HepG2 (cell line): ENCODE measurements at regions not wholly inside any gene's neighbourhood (a gene's known extent, or its start where the extent isn't known, plus 50 kb on each side); places are given as distances from the start of the nearest gene placed in this dataset.

Experiments used
- AKAP8 ChIP-seq: sonication (generic); formaldehyde crosslinking; IDR thresholded peaks from 2 replicates; pipeline ENCODE4 v1.5.1; 2020; ENCODE audit warnings: mild to moderate bottlenecking, missing genetic modification reagents
- BRF2 ChIP-seq: sonication (generic); formaldehyde crosslinking; IDR thresholded peaks from 2 replicates; pipeline ENCODE4 v1.8.1; 2022; ENCODE audit warnings: mild to moderate bottlenecking, missing genetic modification reagents
- CHCHD3 ChIP-seq: sonication (generic); formaldehyde crosslinking; IDR thresholded peaks from 2 replicates; pipeline ENCODE4 v1.8.0; 2022; ENCODE audit warnings: mild to moderate bottlenecking, missing genetic modification reagents, moderate library complexity
- CREM ChIP-seq, 2 experiments: sonication (generic) in 1 of 2; formaldehyde crosslinking in 1 of 2; IDR thresholded peaks; 2 replicates each; pipeline versions ENCODE4 v1.4.0 to v1.6.1; 2016 to 2020; ENCODE audit warnings: antibody characterized with exemption in 1 of 2, mild to moderate bottlenecking in 1 of 2, missing genetic modification reagents in 1 of 2
- FOXK1 ChIP-seq: sonication (generic); formaldehyde crosslinking; IDR thresholded peaks from 2 replicates; pipeline ENCODE4 v1.4.0; 2020; ENCODE audit warnings: low read depth, missing genetic modification reagents, borderline replicate concordance
- GTF2F1 ChIP-seq: fragments of 150-350 bp; IDR thresholded peaks from 2 replicates; pipeline ENCODE4 v1.6.1; 2014; ENCODE audit warnings: low read length
- IRF2 ChIP-seq: IDR thresholded peaks from 2 replicates; pipeline ENCODE4 v1.6.1; 2018; ENCODE audit warnings: missing genetic modification reagents, missing compliant biosample characterization
- MAFF ChIP-seq: IDR thresholded peaks from 2 replicates; pipeline ENCODE4 v1.6.1; 2011; ENCODE audit warnings: low read depth, low read length, improper control_type of control experiment
- MAX ChIP-seq: IDR thresholded peaks from 2 replicates; pipeline ENCODE4 v1.6.1; 2012; ENCODE audit warnings: inconsistent platforms
- MBNL3 ChIP-seq: fragments of 250-450 bp; sonication (Bioruptor Pico); conservative IDR thresholded peaks from 2 replicates; pipeline ENCODE4 v1.8.0; 2022; ENCODE audit warnings: mild to moderate bottlenecking, inconsistent platforms
- MED13 ChIP-seq: sonication (generic); formaldehyde crosslinking; IDR thresholded peaks from 2 replicates; pipeline ENCODE4 v1.5.0; 2020; ENCODE audit warnings: missing genetic modification reagents
- NFATC3 ChIP-seq: sonication (generic); formaldehyde crosslinking; IDR thresholded peaks from 2 replicates; pipeline ENCODE4 v1.5.1; 2020; ENCODE audit warnings: mild to moderate bottlenecking, missing genetic modification reagents
- SMAD3 ChIP-seq: sonication (generic); formaldehyde crosslinking; IDR thresholded peaks from 2 replicates; pipeline ENCODE4 v1.4.0; 2020; ENCODE audit warnings: missing genetic modification reagents
- TFDP2 ChIP-seq: sonication (generic); formaldehyde crosslinking; IDR thresholded peaks from 2 replicates; pipeline ENCODE4 v1.4.0; 2020; ENCODE audit warnings: missing genetic modification reagents
- ZNF609 ChIP-seq: sonication (generic); formaldehyde crosslinking; IDR thresholded peaks from 2 replicates; pipeline ENCODE4 v1.4.0; 2020; ENCODE audit warnings: mild to moderate bottlenecking, missing genetic modification reagents, borderline replicate concordance
- TF ChIP-seq, protein P1 (sequence below): sonication (generic); formaldehyde crosslinking; IDR thresholded peaks from 2 replicates; pipeline ENCODE4 v1.5.1; 2020; ENCODE audit warnings: mild to moderate bottlenecking, missing genetic modification reagents, borderline replicate concordance

DNA sequence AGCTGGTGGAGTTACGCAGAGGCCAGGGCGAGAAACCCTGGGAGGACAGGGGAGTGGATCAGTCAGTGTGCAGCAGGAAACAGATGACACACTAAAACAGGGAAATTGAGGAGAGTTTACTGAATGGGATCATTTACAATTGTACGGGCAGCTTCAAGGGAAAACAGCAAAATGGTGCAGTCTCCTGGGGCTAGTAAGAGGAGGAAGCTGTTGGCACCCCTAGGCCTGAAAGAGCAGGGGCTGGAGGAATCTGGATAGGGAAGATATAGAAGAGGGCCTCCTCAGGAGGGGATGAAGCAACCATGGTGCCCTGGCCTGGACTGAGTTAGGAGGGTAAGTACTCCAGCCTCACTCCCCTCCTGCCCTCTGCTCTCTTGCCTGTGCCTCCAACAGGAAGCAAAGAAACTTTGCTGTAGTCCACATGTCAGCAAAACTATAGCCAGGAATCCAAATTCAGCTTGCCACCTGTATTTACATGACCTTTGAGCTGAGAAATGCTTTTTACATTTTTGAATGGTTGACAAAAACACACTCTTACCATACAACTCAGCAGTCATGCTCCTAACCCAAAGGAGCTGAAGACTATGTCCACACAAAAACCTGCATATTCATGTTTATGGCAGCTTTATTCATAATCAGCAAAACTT lies 52.3 kb upstream of the OPN4 start (continued):
- TF ChIP-seq MAX (peak; percentile 56), CHCHD3 (CRISPR knock-in tag) (no peak), CREM (IDR thresholded peaks at IDR 0.05) (peak; percentile 18; the same call in 1 of the 2 replicates), CREM (CRISPR knock-in tag; IDR thresholded peaks at IDR 0.05) (no peak), MAFF (peak; percentile 80), IRF2 (peak; percentile 52; the same call in 1 of the 2 replicates), GTF2F1 (no peak), NFATC3 (CRISPR knock-in tag) (no peak), BRF2 (CRISPR knock-in tag) (no peak), MED13 (CRISPR knock-in tag) (no peak), FOXK1 (CRISPR knock-in tag) (peak; percentile 27; the same call in 1 of the 2 replicates), MBNL3 (CRISPR knock-in tag) (no peak), AKAP8 (CRISPR knock-in tag) (no peak), SMAD3 (no peak), ZNF609 (CRISPR knock-in tag) (0 out of 2 replicates have a peak, but pooled peaks have one; percentile 13), TFDP2 (no peak)
- TF ChIP-seq, protein P1, sequence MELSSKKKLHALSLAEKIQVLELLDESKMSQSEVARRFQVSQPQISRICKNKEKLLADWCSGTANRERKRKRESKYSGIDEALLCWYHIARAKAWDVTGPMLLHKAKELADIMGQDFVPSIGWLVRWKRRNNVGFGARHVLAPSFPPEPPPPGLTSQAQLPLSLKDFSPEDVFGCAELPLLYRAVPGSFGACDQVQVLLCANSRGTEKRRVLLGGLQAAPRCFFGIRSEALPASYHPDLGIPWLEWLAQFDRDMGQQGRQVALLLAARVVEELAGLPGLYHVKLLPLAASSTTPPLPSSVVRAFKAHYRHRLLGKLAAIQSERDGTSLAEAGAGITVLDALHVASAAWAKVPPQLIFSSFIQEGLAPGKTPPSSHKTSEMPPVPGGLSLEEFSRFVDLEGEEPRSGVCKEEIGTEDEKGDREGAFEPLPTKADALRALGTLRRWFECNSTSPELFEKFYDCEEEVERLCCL = no peak
